Inflammatory macrophage (primary cell): ENCODE measurements at regions not wholly inside any gene's neighbourhood (a gene's known extent, or its start where the extent isn't known, plus 50 kb on each side); places are given as distances from the start of the nearest gene placed in this dataset.

Experiments used
- DNase-seq, 2 donors: peaks; one replicate each; pipeline ENCODE4 v3.0.0-alpha.2; 2020 to 2022

DNA sequence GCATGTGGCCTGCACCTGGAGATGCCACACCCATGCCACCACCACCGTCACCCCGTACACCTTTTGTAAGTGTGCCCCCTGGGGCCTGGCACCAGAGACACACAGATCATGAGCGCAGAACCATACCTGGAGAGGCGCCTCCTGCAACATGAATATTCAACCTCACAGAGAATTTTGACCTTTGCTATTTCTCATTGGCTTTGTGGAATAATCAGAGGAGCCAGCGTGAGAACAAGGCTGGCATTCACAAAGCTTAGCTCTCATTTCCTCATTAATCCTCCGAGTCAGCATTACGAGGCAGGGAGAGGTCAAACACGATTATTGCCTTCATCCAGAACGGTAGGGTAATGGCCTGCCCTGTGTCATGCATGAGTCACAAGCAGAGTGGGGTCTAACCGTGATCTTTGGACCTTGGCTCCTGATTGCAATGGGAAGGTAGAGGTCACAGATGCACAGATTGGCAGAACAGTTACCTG, 73.0 kb upstream of the POMGNT2 start:
- DNase-seq, result peak; percentile 54 to 57

- peak in 1 of 2 donors; percentile 17 for DNase-seq
These were observed 71.2 kb upstream of the POMGNT2 start for GRCh38 chr3:43177085-43177484.

DNA sequence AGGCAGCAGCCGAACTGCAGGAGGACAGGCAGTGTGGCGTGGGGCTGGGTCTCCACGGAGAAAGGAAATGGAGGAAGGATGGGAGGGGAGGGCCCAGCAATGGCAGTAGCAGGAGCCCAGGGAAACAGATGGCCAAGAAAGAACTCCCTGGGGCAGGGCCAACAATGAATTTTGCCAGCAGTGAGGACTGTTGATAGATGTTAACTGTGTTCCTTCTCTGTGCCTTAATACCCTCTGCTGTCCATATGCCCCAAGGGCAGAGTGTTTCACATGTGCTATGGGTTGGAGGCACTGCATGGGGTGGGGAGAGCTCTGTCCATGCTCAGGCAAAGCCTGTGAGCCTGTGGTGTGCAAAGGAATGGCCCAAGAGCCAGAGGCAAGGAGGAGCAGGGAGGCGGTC, 70.8 kb upstream of the POMGNT2 start:
- no peak for DNase-seq

DNA sequence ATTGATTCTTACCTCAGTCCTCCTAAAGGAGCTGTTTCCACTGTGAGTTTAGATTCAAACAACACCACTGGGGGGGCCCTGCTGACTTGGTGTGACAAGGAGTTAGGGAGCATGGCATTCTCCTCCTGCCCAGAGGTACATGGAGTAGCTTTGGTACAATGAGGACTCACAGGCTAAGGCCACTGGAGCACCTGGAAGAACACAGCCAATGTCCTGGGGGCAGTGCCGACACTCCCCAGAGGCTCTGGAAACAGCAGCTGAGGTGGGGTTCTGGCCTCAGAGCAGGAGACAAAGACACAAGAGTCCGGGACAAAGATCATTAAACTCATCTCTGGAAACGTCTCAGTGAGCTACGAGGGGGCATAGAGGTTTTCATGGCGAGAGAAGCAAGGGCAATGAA, 69.7 kb upstream of the POMGNT2 start:
- no peak for DNase-seq

DNA sequence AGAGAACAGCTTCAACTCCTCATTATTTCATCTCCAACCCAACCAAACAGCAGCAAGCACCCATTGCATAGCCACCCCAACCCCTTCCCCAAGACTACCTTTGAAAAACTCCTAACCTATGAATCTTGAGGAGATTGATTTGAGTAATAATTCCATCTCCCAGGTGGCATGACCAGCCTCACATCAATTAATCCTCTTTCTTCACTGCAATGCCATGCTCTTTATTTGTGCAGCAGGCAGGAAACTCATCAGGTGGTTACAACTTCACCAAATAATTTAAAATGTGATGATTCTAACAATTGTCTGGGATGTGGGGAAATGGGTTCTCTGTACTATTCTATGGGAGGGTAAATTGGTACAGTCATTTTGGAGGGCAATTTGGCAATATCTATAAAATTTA, 68.1 kb upstream of the POMGNT2 start:
- DNase-seq, result no peak

GRCh38 chr3:43171748-43172147, 65.9 kb upstream of the POMGNT2 start:
- DNase-seq, result no peak

DNA sequence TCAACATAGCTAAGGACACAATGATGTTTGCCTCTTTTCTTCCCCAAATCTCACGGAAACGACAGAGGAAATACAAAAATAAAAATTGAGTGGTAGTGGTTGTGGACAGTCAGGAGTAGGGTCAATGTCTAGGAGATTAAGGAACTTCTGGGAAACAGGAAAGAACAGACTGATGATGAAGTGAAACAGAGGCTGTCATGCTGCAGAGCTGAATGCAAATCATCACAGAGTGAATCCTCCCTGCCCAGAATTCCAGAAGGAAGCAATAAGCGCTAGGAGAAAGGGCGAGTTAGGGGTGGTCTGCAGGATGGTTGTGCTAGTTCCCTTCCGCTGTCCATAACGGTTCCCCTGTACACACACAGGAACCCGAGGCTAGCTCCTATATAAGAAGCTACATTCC, 64.7 kb upstream of the POMGNT2 start:
- DNase-seq, result no peak

GRCh38 chr3:43169987-43170386, 64.1 kb upstream of the POMGNT2 start:
- DNase-seq, result no peak

GRCh38 chr3:43166406-43166805, 60.5 kb upstream of the POMGNT2 start:
- no peak for DNase-seq

DNA sequence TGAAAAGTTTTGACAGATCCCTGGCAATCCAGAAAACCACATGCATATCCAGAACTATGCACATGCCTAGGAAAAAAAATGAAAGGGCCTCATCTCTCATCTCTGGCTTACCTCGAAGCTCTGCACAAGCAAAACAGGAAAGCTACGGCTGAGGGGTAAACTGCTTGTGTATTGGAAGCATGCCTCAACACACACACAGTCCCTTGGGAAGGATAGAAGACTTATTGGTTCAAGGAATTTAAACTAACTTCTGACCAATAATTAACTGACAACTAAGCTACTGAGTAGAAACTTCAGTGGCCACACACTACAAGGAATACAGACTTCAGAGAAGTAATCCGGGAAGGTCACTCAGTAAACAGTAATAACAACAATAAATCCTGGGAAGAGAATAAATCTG, 59.9 kb upstream of the POMGNT2 start:
- DNase-seq, result no peak

- no peak for DNase-seq
These were observed 58.1 kb upstream of the POMGNT2 start for GRCh38 chr3:43163895-43164493.

GRCh38 chr3:43162230-43163084, 56.6 kb upstream of the POMGNT2 start:
- peak; percentile 12 to 26 for DNase-seq

GRCh38 chr3:43161684-43162229, 55.9 kb upstream of the POMGNT2 start:
- no peak for DNase-seq

DNA sequence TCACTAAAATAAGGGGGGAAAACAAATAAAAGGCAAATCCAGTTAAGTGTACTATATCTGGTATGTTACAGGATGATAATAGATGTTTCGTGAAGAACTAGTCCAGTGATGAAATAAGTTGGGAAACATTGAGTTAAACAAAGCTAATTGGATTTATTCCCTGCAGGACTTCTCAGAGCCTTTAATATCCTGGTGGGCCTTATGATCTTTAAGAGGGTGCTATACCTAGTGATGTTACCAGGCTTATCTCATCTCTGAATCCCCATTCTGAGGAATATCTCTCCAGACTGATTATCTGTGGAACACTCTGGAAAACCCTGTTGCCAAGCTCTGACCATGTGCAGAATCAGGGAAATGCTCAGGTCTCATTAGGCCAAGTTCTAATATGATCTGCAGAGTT, 54.8 kb upstream of the POMGNT2 start:
- DNase-seq, result no peak

DNA sequence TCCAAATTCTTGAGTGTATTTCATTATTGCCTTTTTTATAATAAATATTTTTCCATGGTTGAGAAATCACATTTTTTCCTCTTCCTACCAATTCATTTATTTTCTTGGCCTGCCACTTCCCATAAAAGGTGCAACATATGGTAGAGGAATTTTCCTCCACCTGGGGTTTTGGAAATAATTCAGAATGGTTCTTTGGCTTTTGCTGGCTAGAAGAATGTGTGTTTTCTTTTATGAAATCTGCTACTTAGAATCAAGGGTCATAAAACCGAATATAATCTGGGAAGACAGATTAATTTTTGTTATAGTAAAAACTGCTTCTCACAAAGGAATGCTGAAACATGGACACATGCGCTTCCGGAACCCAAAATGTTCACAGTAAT, 54.0 kb upstream of the POMGNT2 start:
- no peak for DNase-seq

DNA sequence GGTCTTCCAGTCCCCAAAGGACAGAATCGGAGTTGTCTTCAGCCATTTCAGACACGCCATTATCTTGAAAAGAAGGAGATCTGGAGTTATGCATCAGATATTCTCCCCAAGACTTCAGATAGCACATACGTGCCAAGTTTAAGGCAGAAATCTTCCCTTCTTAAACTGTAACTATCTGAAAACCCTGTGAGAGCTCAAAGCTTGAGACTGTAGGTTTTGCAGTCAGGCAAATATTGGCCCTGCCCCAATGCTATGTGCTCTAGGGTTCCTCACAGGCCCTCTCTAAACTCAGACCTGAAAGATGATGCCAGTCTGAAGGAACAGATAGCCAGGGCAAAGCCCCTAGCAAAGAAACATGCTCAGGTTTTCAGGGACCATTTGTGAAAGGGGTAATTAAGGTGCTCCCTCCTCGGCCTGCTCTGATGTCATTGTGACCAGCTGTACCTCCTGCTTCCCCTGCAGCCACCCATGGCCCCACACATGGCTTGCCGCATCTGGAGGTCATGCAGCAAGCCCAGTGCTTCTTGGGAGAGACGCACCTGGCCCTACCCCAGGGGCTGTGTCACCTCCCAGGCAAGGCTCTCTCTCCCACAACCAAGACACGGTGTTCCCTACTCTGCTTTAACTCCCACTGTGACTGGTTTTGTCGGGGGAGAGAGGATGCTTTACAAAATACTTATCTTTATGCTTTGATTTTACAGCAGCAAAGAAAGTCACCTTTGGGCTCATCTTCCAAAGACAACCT, 53.4 kb upstream of the POMGNT2 start:
- no peak for DNase-seq

GRCh38 chr3:43156812-43157455, 51.1 kb upstream of the POMGNT2 start:
- DNase-seq, result no peak

DNA sequence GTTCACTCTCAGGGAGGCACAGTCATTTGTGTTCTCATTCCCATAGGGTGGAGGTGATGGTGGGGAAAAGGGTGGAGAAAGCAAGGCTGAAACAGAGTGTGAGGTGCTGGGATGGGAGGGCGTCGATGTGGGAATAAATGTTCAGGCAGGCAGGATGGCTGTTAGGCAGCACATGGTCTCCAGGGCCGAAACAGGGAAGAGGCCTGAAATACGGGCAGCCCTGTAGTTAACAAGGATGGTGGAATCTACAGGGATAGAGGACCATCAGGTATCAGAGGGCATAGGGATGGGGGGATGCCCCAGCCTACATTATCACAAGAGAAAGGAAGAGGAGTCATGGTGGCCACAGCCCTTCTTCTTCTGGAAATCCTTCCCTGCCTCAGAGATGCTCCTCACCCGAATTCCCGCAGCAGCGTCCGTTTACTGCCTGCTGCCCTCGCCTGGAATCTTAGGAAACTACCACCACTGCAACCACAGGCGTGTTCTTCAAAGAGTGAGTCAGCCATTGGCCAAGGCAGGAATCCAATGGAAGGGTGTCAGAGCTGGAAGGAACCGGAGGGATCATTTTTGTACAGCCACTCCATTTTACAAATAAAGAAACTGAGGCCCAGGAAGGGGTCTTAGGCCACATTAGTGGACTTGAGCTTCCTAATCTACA, 49.7 kb upstream of the POMGNT2 start:
- DNase-seq, result no peak
